IPS-18a (cell line): ENCODE measurements at regions not wholly inside any gene's neighbourhood (a gene's known extent, or its start where the extent isn't known, plus 50 kb on each side); places are given as distances from the start of the nearest gene placed in this dataset.

ENCODE experiments used
- H3K27ac ChIP-seq: one replicate; pipeline ENCODE4 v1.5.1; 2013; ENCODE audit warnings: low read length
- H3K27me3 ChIP-seq: one replicate; pipeline ENCODE4 v1.6.1; 2013; ENCODE audit warnings: mild to moderate bottlenecking, low read length; ENCODE audit not compliant: control insufficient read depth, insufficient read depth
- H3K36me3 ChIP-seq: one replicate; pipeline ENCODE4 v1.6.1; 2013; ENCODE audit warnings: low read depth, low read length; ENCODE audit not compliant: control insufficient read depth
- H3K4me1 ChIP-seq: one replicate; pipeline ENCODE4 v1.6.1; 2013; ENCODE audit warnings: low read depth, low read length; ENCODE audit not compliant: control insufficient read depth
- H3K4me3 ChIP-seq: one replicate; pipeline ENCODE4 v1.5.1; 2013; ENCODE audit warnings: low read length
- H3K9ac ChIP-seq: one replicate; pipeline ENCODE4 v1.6.1; 2013; ENCODE audit warnings: mild to moderate bottlenecking, low read length, moderate library complexity
- H3K9me3 ChIP-seq: one replicate; pipeline ENCODE4 v1.6.1; 2013; ENCODE audit warnings: low read depth, low read length; ENCODE audit not compliant: control insufficient read depth

DNA sequence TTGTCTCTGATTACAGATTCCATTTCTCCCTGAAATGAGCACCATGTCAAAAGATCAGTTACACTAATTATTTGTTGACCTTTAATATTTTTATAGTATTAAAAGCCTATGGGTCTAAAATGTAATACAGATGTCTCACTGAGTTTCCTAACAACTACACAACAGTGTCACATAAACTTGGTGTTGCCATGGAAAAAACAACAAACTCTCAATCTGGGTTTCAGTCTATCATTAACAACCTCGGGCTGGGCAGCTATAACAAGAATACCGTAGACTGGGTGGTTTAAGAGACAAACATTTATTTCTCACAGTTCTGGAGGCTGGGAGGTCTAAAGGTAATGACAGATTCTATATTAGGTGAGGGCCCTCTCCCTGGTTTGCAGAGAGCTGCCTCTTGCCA lies 407.1 kb downstream of the HNRNPD start:
- Histone ChIP-seq H3K4me3 (no peak overlapping the region), H3K9me3 (no peaks in the 10 kb centered on the region), H3K4me1 (peaks cover 8% of the 10 kb centered on the region), H3K27me3 (no peaks in the 10 kb centered on the region), H3K9ac (no peak overlapping the region), H3K36me3 (no peaks in the 10 kb centered on the region), H3K27ac (no peak overlapping the region)

DNA sequence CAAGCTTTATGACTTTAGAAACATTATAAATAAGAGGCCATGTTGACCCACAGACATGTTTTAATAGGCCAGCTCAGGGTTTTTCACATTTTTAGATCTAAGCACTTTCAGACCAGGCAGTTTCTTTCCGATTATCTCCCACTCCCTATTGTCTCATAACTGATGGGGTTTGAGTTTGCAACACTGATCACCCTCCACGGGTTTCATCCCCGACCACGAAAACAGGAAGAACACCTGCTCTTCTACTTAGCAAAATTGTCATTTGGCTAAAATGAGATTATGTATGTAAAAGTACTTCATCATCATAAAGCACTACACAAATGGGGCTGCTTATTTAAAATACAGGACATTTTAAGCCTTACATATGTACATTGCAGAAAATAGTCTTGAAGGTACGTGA lies 407.9 kb downstream of the HNRNPD start:
- Histone ChIP-seq H3K4me3 (no peak overlapping the region), H3K9me3 (no peaks in the 10 kb centered on the region), H3K27ac (no peak overlapping the region), H3K9ac (no peak overlapping the region), H3K27me3 (no peaks in the 10 kb centered on the region), H3K4me1 (peaks cover 8% of the 10 kb centered on the region), H3K36me3 (no peaks in the 10 kb centered on the region)

DNA sequence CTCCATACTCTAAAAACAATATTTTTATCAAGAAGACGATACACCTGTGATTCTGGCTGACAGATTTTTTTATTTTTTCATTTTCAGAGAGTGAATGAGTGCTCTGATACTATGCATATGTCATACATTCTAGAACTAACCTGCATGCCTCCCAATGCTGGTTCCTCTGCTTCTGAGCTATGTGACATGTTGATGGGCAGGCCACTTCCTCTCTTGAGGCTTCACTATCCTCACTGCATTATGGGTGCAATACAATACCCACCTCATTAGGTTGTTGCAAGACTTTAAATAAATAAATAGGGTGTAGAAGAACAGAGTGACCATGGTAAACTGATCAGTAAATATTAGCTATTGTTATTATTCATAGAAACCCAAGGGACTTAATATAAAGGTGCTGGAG lies 408.3 kb downstream of the HNRNPD start:
- Histone ChIP-seq H3K4me3 (no peak overlapping the region), H3K4me1 (peaks cover 8% of the 10 kb centered on the region), H3K27ac (no peak overlapping the region), H3K36me3 (no peaks in the 10 kb centered on the region), H3K9me3 (no peaks in the 10 kb centered on the region), H3K27me3 (no peaks in the 10 kb centered on the region), H3K9ac (no peak overlapping the region)

DNA sequence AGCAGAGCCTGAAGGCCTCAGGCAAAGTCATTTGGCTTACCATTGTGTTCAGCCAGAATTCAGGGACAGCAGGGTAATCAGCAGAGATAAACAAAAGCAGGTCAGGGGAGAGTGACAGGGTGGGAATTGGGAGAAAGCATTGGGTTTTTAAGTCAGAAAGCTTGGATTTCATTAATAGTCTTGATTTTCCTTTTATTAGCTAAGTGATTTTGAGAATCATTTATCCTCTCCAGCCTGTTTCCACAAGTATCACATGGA lies 410.1 kb downstream of the HNRNPD start:
- no peak overlapping the region for H3K4me3 ChIP-seq
- H3K27ac ChIP-seq: no peak overlapping the region
- H3K4me1 ChIP-seq: peaks cover 8% of the 10 kb centered on the region
- H3K9ac ChIP-seq: no peak overlapping the region
- H3K27me3 ChIP-seq: no peaks in the 10 kb centered on the region
- H3K9me3 ChIP-seq: no peaks in the 10 kb centered on the region
- no peaks in the 10 kb centered on the region for H3K36me3 ChIP-seq

DNA sequence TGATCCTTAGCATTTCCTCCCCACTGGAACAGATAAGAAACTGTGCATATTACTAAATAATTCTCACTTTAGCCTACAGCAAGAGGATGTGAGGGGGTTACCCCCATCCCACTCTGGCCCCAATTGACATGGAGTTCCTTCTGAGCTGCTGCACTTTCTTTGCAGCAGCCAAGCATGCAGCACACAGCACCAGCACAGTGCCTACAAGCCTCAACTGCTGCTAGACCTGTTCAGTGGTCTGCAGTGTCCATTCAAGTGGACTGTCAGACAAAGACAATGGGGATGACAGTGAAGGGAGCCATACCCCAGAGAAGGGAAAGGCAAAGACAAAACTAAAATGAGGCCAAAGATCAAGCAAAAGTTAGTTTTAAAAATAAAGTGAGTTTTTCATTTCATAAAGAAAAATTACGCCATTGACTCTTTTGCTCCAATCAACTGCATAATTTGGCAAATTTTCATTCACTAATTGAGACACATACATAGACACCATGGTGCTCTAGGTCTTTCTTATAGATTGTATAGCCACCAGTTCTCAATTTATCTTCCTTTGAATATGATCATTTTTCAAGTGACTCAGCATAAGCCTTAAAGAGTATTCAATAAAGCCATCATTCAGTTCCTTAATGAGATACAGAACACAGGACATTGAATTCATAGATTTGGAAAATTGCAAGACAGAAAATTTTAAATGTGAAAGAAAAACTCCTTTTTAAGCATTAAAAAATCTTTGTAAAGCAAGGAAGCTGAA lies 410.6 kb downstream of the HNRNPD start:
- peaks cover 8% of the 10 kb centered on the region for H3K4me1 ChIP-seq
- peak overlapping the region; percentile 13 for H3K27ac ChIP-seq

DNA sequence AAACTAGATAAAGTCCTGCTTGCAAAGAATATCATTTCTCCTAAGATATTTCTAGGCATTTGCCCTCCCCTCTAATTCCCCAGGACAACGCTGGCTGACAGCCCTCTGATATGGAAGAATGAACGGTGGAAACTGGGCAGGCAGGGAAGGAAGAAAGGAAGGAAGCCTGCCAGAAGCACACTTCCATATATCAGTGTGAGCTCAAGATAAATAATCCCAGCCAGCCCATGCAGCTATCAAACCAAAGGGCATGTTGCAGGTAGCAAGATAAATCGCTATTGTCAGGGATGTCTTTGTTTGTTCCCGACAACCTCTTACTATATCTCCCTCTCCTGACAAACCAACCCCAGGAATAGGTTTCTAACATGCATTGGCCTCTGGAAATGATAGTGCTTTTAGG lies 412.8 kb downstream of the HNRNPD start:
- no peak overlapping the region for H3K27ac ChIP-seq
- H3K4me3 ChIP-seq: no peak overlapping the region
- no peaks in the 10 kb centered on the region for H3K36me3 ChIP-seq
- H3K27me3 ChIP-seq: no peaks in the 10 kb centered on the region
- H3K4me1 ChIP-seq: peaks cover 8% of the 10 kb centered on the region
- no peak overlapping the region for H3K9ac ChIP-seq
- H3K9me3 ChIP-seq: no peaks in the 10 kb centered on the region

More for the DNA sequence above, 410.6 kb downstream of the HNRNPD start:
- Histone ChIP-seq H3K4me3 (no peak overlapping the region), H3K27me3 (no peaks in the 10 kb centered on the region), H3K9me3 (no peaks in the 10 kb centered on the region), H3K9ac (no peak overlapping the region), H3K36me3 (no peaks in the 10 kb centered on the region)

DNA sequence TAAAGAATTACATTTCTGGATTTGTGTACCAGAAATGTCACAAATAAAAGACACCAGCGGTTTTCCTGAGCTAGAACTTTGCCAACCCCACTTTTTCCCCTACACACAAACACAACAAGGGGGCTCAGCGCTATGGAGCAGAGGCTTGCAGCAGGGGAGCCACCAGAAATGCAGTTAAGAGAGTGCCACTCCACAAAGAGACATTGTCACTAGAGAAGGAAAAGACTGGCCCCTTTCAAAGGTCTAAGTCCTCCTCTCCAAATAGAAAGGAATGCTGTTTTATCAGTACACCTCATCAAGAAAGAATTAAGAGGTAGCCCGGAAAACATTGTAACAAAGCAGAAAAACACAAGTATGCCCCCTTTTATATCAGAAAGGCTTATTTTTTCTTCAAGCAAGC lies 419.5 kb downstream of the HNRNPD start:
- Histone ChIP-seq H3K4me1 (no peaks in the 10 kb centered on the region), H3K27ac (no peak overlapping the region), H3K4me3 (no peak overlapping the region), H3K36me3 (no peaks in the 10 kb centered on the region), H3K27me3 (no peaks in the 10 kb centered on the region), H3K9ac (no peak overlapping the region), H3K9me3 (no peaks in the 10 kb centered on the region)

DNA sequence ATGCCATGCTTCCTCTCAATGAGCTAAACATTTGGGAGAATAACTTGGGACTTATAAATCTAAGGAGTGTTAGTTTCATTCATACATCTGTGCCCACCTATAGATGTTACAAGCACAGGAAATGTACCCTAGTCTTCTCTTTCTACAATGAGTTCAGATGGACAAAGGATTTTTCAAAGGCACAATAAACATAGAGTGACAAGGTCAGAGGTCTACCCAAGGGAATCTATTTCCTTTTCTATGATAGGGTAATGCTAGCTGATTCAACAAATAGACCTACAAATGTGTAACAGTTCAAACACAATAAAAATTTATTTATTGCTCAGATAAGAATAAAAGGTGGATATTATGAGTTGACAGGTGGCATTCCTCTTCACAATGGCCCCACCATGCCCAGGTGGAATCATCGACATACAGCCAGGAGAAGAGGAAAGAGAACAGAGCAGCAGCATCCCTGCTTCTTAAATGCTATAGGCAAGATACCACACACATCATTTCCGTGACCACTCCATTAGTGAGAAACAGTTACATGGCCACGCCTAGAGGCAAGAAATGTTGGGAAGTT lies 421.8 kb downstream of the HNRNPD start:
- peaks cover under 1% of the 10 kb centered on the region for H3K4me1 ChIP-seq

DNA sequence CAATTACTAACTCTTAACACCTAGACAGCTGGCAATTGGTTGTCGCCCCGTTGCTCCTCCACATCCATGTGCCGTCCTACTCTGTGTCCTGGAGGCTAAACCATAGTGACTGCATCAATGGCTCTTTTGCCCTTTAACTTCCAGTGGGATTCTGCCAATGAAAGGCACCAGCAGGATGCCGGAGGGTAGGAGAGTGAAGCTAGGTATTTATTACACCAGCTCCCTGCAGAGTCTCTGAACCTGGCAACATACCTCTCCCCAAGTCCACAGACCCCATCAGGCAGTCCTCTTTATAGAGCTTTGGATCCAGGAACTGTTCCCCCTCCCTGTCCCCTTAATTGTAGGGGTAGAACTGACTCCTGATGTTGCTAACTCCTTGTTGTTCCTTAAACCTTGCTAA lies 426.8 kb downstream of the HNRNPD start:
- Histone ChIP-seq H3K9me3 (no peaks in the 10 kb centered on the region), H3K4me1 (peaks cover 3% of the 10 kb centered on the region), H3K4me3 (no peak overlapping the region), H3K9ac (no peak overlapping the region), H3K27me3 (no peaks in the 10 kb centered on the region), H3K36me3 (no peaks in the 10 kb centered on the region), H3K27ac (no peak overlapping the region)

More for the DNA sequence above, 421.8 kb downstream of the HNRNPD start:
- H3K27me3 ChIP-seq: no peaks in the 10 kb centered on the region
- no peak overlapping the region for H3K4me3 ChIP-seq
- no peak overlapping the region for H3K27ac ChIP-seq
- H3K9me3 ChIP-seq: no peaks in the 10 kb centered on the region
- no peaks in the 10 kb centered on the region for H3K36me3 ChIP-seq
- no peak overlapping the region for H3K9ac ChIP-seq

DNA sequence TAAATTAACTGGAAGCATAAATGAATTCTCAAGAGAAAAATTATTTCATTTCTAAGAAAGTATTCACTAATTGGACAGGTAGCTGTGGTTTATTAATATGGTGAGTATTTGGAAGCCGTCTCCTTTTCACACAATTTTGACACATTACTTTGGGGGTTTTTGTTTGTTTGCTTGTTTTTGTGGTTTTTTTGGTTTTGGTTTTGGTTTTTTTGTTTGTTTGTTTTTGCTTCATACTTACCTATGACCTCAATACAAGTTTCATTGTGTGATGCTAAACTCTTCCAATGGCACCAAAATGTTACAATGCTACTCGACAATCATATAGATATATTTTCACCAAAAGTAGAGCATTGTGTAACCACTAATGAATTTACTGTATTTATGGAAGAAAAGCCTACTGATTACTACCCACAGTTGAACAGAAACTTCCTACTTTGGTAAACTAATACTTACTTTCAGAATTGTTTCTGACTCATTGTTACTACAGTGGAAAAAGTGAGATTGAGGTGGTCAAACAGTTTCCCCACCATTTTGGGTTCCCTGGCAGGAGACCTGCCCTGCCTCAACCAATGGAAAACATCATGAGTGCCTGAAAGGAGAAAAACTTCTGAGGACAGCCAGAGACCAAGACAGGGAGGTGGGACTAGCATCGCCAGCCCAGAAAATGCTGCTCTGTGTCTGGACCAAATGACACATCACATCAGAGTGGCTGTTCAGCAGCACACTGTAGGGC lies 443.1 kb downstream of the HNRNPD start:
- H3K27me3 ChIP-seq: no peaks in the 10 kb centered on the region
- no peaks in the 10 kb centered on the region for H3K36me3 ChIP-seq
- H3K9me3 ChIP-seq: no peaks in the 10 kb centered on the region
- H3K4me3 ChIP-seq: no peak overlapping the region
- no peaks in the 10 kb centered on the region for H3K4me1 ChIP-seq
- H3K9ac ChIP-seq: no peak overlapping the region
- H3K27ac ChIP-seq: no peak overlapping the region

DNA sequence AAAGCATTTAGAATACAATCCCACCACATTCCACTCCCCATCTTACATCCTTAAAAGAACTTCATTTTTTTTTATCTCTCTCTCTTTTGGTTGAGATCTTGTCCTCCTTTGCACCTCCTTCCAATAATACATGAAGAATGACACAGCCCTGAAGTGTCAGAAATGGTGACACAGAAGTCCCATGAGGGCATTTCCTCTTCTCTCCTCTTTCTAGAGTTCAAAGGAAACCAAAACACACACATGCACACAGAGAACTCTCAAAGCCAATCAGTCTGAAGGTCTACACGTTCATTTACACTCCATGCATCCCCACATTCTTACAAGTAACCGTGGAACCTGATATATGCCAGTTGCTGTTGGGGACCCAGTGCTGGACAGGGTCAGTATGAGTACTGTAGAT lies 450.7 kb downstream of the HNRNPD start:
- Histone ChIP-seq H3K27me3 (no peaks in the 10 kb centered on the region), H3K27ac (no peak overlapping the region), H3K9ac (no peak overlapping the region), H3K4me1 (no peaks in the 10 kb centered on the region), H3K4me3 (no peak overlapping the region), H3K9me3 (no peaks in the 10 kb centered on the region), H3K36me3 (no peaks in the 10 kb centered on the region)

DNA sequence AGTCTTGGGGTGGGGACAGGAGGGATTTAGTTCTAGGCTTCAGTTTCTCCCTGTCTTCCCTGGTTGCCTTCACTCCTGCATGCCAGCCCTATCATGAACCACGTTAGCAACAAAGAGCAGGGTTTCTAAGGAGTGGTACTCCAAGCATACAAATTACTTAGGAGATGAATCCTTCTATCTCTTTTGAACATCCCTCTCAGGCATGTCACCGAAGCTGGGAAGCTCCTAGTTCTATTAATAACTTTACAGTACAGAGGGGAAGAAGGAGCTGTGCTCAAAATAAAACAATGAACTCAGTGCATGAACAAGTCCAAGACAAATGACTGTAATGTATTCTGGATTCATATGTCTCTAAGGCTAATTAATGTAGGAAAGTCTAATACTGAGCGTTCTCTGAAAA lies 450.6 kb upstream of the RASGEF1B start:
- Histone ChIP-seq H3K27me3 (no peaks in the 10 kb centered on the region), H3K4me1 (no peaks in the 10 kb centered on the region), H3K27ac (no peak overlapping the region), H3K9me3 (no peaks in the 10 kb centered on the region), H3K36me3 (no peaks in the 10 kb centered on the region), H3K9ac (no peak overlapping the region), H3K4me3 (no peak overlapping the region)
